ENCODE measurements at regions not wholly inside any gene's neighbourhood (a gene's known extent, or its start where the extent isn't known, plus 50 kb on each side); places are given as distances from the start of the nearest gene placed in this dataset.

- TF ChIP-seq, protein P1, sequence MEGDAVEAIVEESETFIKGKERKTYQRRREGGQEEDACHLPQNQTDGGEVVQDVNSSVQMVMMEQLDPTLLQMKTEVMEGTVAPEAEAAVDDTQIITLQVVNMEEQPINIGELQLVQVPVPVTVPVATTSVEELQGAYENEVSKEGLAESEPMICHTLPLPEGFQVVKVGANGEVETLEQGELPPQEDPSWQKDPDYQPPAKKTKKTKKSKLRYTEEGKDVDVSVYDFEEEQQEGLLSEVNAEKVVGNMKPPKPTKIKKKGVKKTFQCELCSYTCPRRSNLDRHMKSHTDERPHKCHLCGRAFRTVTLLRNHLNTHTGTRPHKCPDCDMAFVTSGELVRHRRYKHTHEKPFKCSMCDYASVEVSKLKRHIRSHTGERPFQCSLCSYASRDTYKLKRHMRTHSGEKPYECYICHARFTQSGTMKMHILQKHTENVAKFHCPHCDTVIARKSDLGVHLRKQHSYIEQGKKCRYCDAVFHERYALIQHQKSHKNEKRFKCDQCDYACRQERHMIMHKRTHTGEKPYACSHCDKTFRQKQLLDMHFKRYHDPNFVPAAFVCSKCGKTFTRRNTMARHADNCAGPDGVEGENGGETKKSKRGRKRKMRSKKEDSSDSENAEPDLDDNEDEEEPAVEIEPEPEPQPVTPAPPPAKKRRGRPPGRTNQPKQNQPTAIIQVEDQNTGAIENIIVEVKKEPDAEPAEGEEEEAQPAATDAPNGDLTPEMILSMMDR (IDR thresholded peaks at IDR 0.05): no peak
- TF ChIP-seq EZH2 (IDR thresholded peaks at IDR 0.05; ENCODE audit: borderline replicate concordance, insufficient read depth, low read depth, low read length, poor library complexity, severe bottlenecking): no peak
These were observed 58.5 kb upstream of the UBE3C start for GRCh38 chr7:157080111-157080730.

All from B cell (primary cell).